ENCODE measurements at regions not wholly inside any gene's neighbourhood (a gene's known extent, or its start where the extent isn't known, plus 50 kb on each side); places are given as distances from the start of the nearest gene placed in this dataset.

- TF ChIP-seq CTCF (IDR thresholded peaks at IDR 0.05; ENCODE audit: poor library complexity) (no peak), EZH2 (IDR thresholded peaks at IDR 0.05; ENCODE audit: borderline replicate concordance) (no peak), EZH2phosphoT487 (IDR thresholded peaks at IDR 0.05; ENCODE audit: low read depth, severe bottlenecking, unreplicated experiment) (no peak)
Measured at GRCh38 chr3:104764496-104764895, 602.2 kb upstream of the ALCAM start.
